ENCODE measurements at regions not wholly inside any gene's neighbourhood (a gene's known extent, or its start where the extent isn't known, plus 50 kb on each side); places are given as distances from the start of the nearest gene placed in this dataset.

DNA sequence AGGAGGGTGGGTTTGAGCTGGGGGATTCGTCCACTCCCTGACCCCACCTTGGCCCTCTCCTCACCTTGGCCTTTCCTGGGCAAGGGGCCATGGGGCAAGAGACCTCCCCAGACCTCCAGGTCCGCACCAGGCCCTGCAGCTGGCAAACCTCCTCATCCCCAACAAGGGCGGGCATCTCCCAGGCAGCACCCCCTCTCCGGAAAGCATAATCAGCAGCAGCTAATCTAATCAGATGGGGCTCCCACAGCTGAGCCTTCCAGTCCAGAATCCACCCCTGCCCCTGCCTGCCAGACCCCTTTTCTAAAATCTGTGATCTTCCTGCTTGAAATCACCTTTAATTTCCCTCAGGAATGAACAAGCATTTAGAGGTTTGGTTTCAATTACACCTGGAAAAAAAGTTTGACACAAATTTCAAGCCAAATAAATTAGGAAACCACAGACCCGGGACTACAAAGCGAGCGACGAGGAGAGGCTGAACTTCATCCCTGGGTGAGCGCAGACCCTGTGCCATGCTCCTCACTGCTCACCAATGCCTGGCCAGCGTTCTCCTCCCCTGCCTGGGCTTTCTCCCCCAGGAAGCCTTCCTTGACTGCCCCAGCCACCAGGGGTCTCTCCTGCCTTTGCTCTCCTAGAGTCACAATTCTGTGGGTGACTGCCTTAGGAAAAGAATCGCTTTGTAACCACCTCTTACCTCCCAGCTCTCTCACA, 143.0 kb upstream of the MYCN start:
- TF ChIP-seq RARB (CRISPR knock-in tag; IDR thresholded peaks at IDR 0.05) (no peak), ZNF8 (CRISPR knock-in tag; IDR thresholded peaks at IDR 0.05) (no peak), ARNTL (CRISPR knock-in tag; IDR thresholded peaks at IDR 0.05; ENCODE audit: borderline replicate concordance, low read depth) (no peak), PPARA (CRISPR knock-in tag; IDR thresholded peaks at IDR 0.05; ENCODE audit: borderline replicate concordance) (no peak), SNAI2 (CRISPR knock-in tag; IDR thresholded peaks at IDR 0.05) (no peak), TOX (CRISPR knock-in tag; IDR thresholded peaks at IDR 0.05; ENCODE audit: borderline replicate concordance) (no peak), ZFP30 (CRISPR knock-in tag; IDR thresholded peaks at IDR 0.05) (no peak), BACH2 (CRISPR knock-in tag; IDR thresholded peaks at IDR 0.05; ENCODE audit: borderline replicate concordance) (no peak), ZFP3 (CRISPR knock-in tag; IDR thresholded peaks at IDR 0.05) (no peak), ZC3H10 (CRISPR knock-in tag; IDR thresholded peaks at IDR 0.05) (no peak)
- TF ChIP-seq, protein P1, sequence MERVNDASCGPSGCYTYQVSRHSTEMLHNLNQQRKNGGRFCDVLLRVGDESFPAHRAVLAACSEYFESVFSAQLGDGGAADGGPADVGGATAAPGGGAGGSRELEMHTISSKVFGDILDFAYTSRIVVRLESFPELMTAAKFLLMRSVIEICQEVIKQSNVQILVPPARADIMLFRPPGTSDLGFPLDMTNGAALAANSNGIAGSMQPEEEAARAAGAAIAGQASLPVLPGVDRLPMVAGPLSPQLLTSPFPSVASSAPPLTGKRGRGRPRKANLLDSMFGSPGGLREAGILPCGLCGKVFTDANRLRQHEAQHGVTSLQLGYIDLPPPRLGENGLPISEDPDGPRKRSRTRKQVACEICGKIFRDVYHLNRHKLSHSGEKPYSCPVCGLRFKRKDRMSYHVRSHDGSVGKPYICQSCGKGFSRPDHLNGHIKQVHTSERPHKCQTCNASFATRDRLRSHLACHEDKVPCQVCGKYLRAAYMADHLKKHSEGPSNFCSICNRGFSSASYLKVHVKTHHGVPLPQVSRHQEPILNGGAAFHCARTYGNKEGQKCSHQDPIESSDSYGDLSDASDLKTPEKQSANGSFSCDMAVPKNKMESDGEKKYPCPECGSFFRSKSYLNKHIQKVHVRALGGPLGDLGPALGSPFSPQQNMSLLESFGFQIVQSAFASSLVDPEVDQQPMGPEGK (CRISPR knock-in tag; IDR thresholded peaks at IDR 0.05; ENCODE audit: borderline replicate concordance), result no peak
- TF ChIP-seq, protein P2, sequence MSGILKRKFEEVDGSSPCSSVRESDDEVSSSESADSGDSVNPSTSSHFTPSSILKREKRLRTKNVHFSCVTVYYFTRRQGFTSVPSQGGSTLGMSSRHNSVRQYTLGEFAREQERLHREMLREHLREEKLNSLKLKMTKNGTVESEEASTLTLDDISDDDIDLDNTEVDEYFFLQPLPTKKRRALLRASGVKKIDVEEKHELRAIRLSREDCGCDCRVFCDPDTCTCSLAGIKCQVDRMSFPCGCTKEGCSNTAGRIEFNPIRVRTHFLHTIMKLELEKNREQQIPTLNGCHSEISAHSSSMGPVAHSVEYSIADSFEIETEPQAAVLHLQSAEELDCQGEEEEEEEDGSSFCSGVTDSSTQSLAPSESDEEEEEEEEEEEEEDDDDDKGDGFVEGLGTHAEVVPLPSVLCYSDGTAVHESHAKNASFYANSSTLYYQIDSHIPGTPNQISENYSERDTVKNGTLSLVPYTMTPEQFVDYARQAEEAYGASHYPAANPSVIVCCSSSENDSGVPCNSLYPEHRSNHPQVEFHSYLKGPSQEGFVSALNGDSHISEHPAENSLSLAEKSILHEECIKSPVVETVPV (CRISPR knock-in tag; IDR thresholded peaks at IDR 0.05), result no peak
